ENCODE measurements at regions not wholly inside any gene's neighbourhood (a gene's known extent, or its start where the extent isn't known, plus 50 kb on each side); places are given as distances from the start of the nearest gene placed in this dataset.

- no peak overlapping the region for H3K9ac ChIP-seq (ENCODE audit: low read length)
- no peaks in the 10 kb centered on the region for H3K27me3 ChIP-seq (ENCODE audit: control insufficient read depth in 1 of 2, insufficient read depth in 2 of 2, low read length in 2 of 2)
- no peak overlapping the region for H3K27ac ChIP-seq (ENCODE audit: low read depth, low read length)
- H3K4me3 ChIP-seq (ENCODE audit: low read depth in 1 of 2, low read length in 2 of 2): no peak overlapping the region
- peaks cover 8% of the 10 kb centered on the region for H3K9me3 ChIP-seq (ENCODE audit: low read length)
- H3K4me1 ChIP-seq (ENCODE audit: insufficient read depth, low read length): no peaks in the 10 kb centered on the region
- no peaks in the 10 kb centered on the region for H3K36me3 ChIP-seq (ENCODE audit: insufficient read depth, low read length)
These were observed 279.0 kb upstream of the RTL1 start for GRCh38 chr14:101182476-101182875.

DNA sequence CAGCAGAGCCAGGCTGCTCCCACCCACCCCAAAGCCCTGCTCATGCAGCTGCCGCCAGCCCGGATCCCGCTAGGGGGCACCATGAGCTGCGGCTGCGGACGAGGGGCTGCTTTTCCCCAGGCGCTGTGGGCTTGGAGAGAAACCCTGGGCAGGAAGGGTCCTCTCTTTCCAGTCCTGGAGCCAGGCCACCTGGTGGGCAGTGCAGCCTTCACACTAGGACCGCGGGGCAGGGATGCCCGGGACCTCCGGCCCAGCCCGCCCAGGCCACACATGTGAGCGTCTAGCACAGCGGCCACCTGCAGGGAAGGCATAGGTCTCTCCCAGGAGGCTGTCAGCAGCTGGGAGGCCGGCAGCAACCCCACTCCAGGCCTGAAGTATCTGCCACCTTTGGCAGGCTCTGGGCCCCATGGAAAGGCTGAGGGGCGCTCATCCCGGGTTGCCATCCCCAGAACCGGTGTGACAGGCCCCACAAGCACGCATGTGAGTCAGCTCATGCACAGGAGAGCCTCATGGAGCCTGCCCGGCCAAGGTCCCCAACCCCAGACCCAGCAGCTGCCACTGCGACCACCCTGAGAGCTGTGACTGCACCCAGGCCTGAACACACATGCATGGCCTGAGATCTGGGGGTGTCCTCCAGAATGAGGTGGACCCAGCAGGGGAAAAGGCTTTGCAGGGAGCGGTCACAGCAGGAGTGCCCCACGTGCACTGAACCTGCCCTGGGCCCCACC lies 280.0 kb upstream of the RTL1 start:
- Histone ChIP-seq H3K9me3 (ENCODE audit: low read length) (peaks cover 8% of the 10 kb centered on the region), H3K27me3 (ENCODE audit: control insufficient read depth in 1 of 2, insufficient read depth in 2 of 2, low read length in 2 of 2) (no peaks in the 10 kb centered on the region), H3K27ac (ENCODE audit: low read depth, low read length) (no peak overlapping the region), H3K4me3 (ENCODE audit: low read depth in 1 of 2, low read length in 2 of 2) (no peak overlapping the region), H3K4me1 (ENCODE audit: insufficient read depth, low read length) (no peaks in the 10 kb centered on the region), H3K9ac (ENCODE audit: low read length) (no peak overlapping the region), H3K36me3 (ENCODE audit: insufficient read depth, low read length) (no peaks in the 10 kb centered on the region)

GRCh38 chr14:101184104-101184455 lies 280.6 kb upstream of the RTL1 start:
- Histone ChIP-seq H3K4me3 (ENCODE audit: low read depth in 1 of 2, low read length in 2 of 2) (no peak overlapping the region), H3K9ac (ENCODE audit: low read length) (no peak overlapping the region), H3K9me3 (ENCODE audit: low read length) (peaks cover 8% of the 10 kb centered on the region), H3K4me1 (ENCODE audit: insufficient read depth, low read length) (no peaks in the 10 kb centered on the region), H3K27me3 (ENCODE audit: control insufficient read depth in 1 of 2, insufficient read depth in 2 of 2, low read length in 2 of 2) (no peaks in the 10 kb centered on the region), H3K36me3 (ENCODE audit: insufficient read depth, low read length) (no peaks in the 10 kb centered on the region), H3K27ac (ENCODE audit: low read depth, low read length) (no peak overlapping the region)

GRCh38 chr14:101184572-101184971 lies 281.1 kb upstream of the RTL1 start:
- Histone ChIP-seq H3K27ac (ENCODE audit: low read depth, low read length) (no peak overlapping the region), H3K36me3 (ENCODE audit: insufficient read depth, low read length) (no peaks in the 10 kb centered on the region), H3K4me1 (ENCODE audit: insufficient read depth, low read length) (no peaks in the 10 kb centered on the region), H3K9me3 (ENCODE audit: low read length) (peaks cover 8% of the 10 kb centered on the region), H3K9ac (ENCODE audit: low read length) (no peak overlapping the region), H3K27me3 (ENCODE audit: control insufficient read depth in 1 of 2, insufficient read depth in 2 of 2, low read length in 2 of 2) (no peaks in the 10 kb centered on the region), H3K4me3 (ENCODE audit: low read depth in 1 of 2, low read length in 2 of 2) (no peak overlapping the region)

GRCh38 chr14:101185073-101185835 lies 281.7 kb upstream of the RTL1 start:
- H3K9me3 ChIP-seq (ENCODE audit: low read length): peaks cover 8% of the 10 kb centered on the region
- no peak overlapping the region for H3K4me3 ChIP-seq (ENCODE audit: low read depth in 1 of 2, low read length in 2 of 2)
- H3K9ac ChIP-seq (ENCODE audit: low read length): no peak overlapping the region
- no peak overlapping the region for H3K27ac ChIP-seq (ENCODE audit: low read depth, low read length)
- no peaks in the 10 kb centered on the region for H3K4me1 ChIP-seq (ENCODE audit: insufficient read depth, low read length)
- H3K27me3 ChIP-seq (ENCODE audit: control insufficient read depth in 1 of 2, insufficient read depth in 2 of 2, low read length in 2 of 2): no peaks in the 10 kb centered on the region
- no peaks in the 10 kb centered on the region for H3K36me3 ChIP-seq (ENCODE audit: insufficient read depth, low read length)

DNA sequence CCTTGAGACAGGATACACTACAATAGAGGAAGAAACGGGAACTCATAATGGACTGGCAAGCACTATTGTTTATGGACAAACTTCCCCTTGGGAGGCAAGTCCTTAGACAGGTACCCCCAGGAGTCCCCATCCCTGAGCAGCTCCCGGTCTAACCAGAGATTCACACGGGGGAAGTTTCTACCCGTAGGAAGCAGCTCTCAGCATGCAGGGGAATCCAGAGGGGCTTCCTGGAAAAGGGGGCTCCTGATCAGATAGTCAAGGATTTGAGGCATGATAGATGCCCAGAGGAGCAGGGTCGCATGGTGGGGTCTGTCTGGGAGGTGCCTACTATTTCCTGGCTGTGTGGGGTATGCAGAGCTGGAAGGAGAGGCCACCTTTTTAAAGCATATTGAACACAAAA lies 282.4 kb upstream of the RTL1 start:
- Histone ChIP-seq H3K4me3 (ENCODE audit: low read depth in 1 of 2, low read length in 2 of 2) (no peak overlapping the region), H3K9me3 (ENCODE audit: low read length) (peaks cover 8% of the 10 kb centered on the region), H3K4me1 (ENCODE audit: insufficient read depth, low read length) (no peaks in the 10 kb centered on the region), H3K27me3 (ENCODE audit: control insufficient read depth in 1 of 2, insufficient read depth in 2 of 2, low read length in 2 of 2) (no peaks in the 10 kb centered on the region), H3K36me3 (ENCODE audit: insufficient read depth, low read length) (no peaks in the 10 kb centered on the region), H3K9ac (ENCODE audit: low read length) (no peak overlapping the region), H3K27ac (ENCODE audit: low read depth, low read length) (no peak overlapping the region)

- no peaks in the 10 kb centered on the region for H3K36me3 ChIP-seq (ENCODE audit: insufficient read depth, low read length)
- no peak overlapping the region for H3K4me3 ChIP-seq (ENCODE audit: low read depth in 1 of 2, low read length in 2 of 2)
- H3K4me1 ChIP-seq (ENCODE audit: insufficient read depth, low read length): no peaks in the 10 kb centered on the region
- no peak overlapping the region for H3K27ac ChIP-seq (ENCODE audit: low read depth, low read length)
- peaks cover 8% of the 10 kb centered on the region for H3K9me3 ChIP-seq (ENCODE audit: low read length)
- no peak overlapping the region for H3K9ac ChIP-seq (ENCODE audit: low read length)
- H3K27me3 ChIP-seq (ENCODE audit: control insufficient read depth in 1 of 2, insufficient read depth in 2 of 2, low read length in 2 of 2): no peaks in the 10 kb centered on the region
These were observed 283.0 kb upstream of the RTL1 start for GRCh38 chr14:101186544-101186943.

- Histone ChIP-seq H3K27me3 (ENCODE audit: control insufficient read depth in 1 of 2, insufficient read depth in 2 of 2, low read length in 2 of 2) (no peaks in the 10 kb centered on the region), H3K4me1 (ENCODE audit: insufficient read depth, low read length) (no peaks in the 10 kb centered on the region), H3K9ac (ENCODE audit: low read length) (no peak overlapping the region), H3K4me3 (ENCODE audit: low read depth in 1 of 2, low read length in 2 of 2) (no peak overlapping the region), H3K27ac (ENCODE audit: low read depth, low read length) (no peak overlapping the region), H3K9me3 (ENCODE audit: low read length) (peaks cover 5% of the 10 kb centered on the region), H3K36me3 (ENCODE audit: insufficient read depth, low read length) (no peaks in the 10 kb centered on the region)
These were observed 283.7 kb upstream of the RTL1 start for GRCh38 chr14:101186992-101187815.

DNA sequence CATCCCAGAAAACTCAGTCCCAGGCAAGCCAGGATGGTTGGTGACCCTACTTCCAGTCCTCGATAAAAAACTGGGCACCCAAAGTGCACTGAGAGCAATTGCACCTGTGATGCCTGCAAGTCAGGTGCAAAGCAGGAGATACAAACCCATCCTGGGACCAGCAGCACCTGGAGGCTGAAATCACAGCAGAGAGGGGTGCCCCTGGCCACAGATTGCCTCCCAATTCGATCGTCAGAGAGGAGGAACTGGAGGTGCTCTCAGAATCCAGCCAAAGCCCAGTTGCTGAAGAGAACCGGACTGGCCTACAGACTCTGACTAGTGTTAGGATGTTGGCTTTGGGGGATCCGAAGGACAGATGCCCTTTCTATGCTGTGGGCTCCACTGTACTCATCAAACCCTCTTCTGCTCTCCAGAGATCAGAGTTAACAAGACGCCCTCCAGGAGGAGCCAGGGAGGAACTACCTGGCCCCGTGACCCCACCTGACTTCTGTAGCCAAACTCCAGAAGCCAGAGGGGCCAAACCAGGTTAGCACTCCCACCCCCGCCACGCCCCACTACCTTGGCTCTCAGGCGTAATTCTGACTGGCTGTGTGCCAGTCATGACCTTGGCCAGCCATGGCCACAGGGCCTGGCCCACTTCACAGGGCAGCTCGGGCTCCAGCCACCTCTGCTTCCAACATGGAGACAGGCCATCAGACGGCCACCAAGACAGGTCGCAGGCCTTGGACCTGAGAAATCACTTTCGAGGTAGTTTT lies 284.5 kb upstream of the RTL1 start:
- no peak overlapping the region for H3K9ac ChIP-seq (ENCODE audit: low read length)
- no peaks in the 10 kb centered on the region for H3K27me3 ChIP-seq (ENCODE audit: control insufficient read depth in 1 of 2, insufficient read depth in 2 of 2, low read length in 2 of 2)
- no peaks in the 10 kb centered on the region for H3K9me3 ChIP-seq (ENCODE audit: low read length)
- no peak overlapping the region for H3K27ac ChIP-seq (ENCODE audit: low read depth, low read length)
- H3K36me3 ChIP-seq (ENCODE audit: insufficient read depth, low read length): no peaks in the 10 kb centered on the region
- no peaks in the 10 kb centered on the region for H3K4me1 ChIP-seq (ENCODE audit: insufficient read depth, low read length)
- no peak overlapping the region for H3K4me3 ChIP-seq (ENCODE audit: low read depth in 1 of 2, low read length in 2 of 2)

GRCh38 chr14:101188571-101188915 lies 285.0 kb upstream of the RTL1 start:
- Histone ChIP-seq H3K36me3 (ENCODE audit: insufficient read depth, low read length) (no peaks in the 10 kb centered on the region), H3K27ac (ENCODE audit: low read depth, low read length) (no peak overlapping the region), H3K4me3 (ENCODE audit: low read depth in 1 of 2, low read length in 2 of 2) (no peak overlapping the region), H3K9ac (ENCODE audit: low read length) (no peak overlapping the region), H3K4me1 (ENCODE audit: insufficient read depth, low read length) (no peaks in the 10 kb centered on the region), H3K27me3 (ENCODE audit: control insufficient read depth in 1 of 2, insufficient read depth in 2 of 2, low read length in 2 of 2) (no peaks in the 10 kb centered on the region), H3K9me3 (ENCODE audit: low read length) (no peaks in the 10 kb centered on the region)

DNA sequence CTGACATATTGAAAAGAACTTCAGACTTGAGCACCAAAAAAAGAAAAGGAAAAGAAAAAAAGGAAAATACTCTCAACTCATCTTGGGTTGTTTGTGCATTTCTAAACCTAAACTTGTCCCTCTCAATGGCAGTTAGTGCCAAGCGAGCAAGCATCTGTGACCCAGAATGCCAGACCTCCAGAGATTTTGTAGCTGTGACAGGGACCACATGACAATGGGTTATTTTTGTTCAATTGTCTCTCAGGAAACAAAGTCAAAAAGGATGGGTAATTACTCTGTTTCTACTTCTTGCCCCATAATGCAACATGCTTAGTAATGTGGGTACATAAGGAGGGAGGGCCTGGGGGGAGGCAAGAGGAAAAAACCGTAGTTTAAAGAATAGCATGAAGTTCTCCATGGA lies 285.7 kb upstream of the RTL1 start:
- H3K9me3 ChIP-seq (ENCODE audit: low read length): no peaks in the 10 kb centered on the region
- H3K36me3 ChIP-seq (ENCODE audit: insufficient read depth, low read length): no peaks in the 10 kb centered on the region
- H3K27ac ChIP-seq (ENCODE audit: low read depth, low read length): no peak overlapping the region
- H3K4me1 ChIP-seq (ENCODE audit: insufficient read depth, low read length): no peaks in the 10 kb centered on the region
- no peaks in the 10 kb centered on the region for H3K27me3 ChIP-seq (ENCODE audit: control insufficient read depth in 1 of 2, insufficient read depth in 2 of 2, low read length in 2 of 2)
- H3K9ac ChIP-seq (ENCODE audit: low read length): no peak overlapping the region
- no peak overlapping the region for H3K4me3 ChIP-seq (ENCODE audit: low read depth in 1 of 2, low read length in 2 of 2)
